Ovary (tissue), 7 donors: ENCODE measurements at regions not wholly inside any gene's neighbourhood (a gene's known extent, or its start where the extent isn't known, plus 50 kb on each side); places are given as distances from the start of the nearest gene placed in this dataset.

Source experiments
- DNase-seq, 5 donors: peaks; one replicate each; pipeline ENCODE4 v3.0.0-alpha.2; 2019 to 2020
- H3K27ac ChIP-seq, 2 donors: fragments of 200-600 bp; one replicate each; pipeline versions ENCODE4 v1.5.1 to v1.8.0; 2019 to 2022
- H3K27me3 ChIP-seq: fragments of 200-600 bp; one replicate; pipeline ENCODE4 v1.8.0; 2022
- H3K36me3 ChIP-seq: fragments of 200-600 bp; sonication (generic); one replicate; pipeline ENCODE4 v1.5.1; 2019
- H3K4me1 ChIP-seq: one replicate; pipeline ENCODE4 v1.8.1; 2013; ENCODE audit warnings: mild to moderate bottlenecking, moderate library complexity; ENCODE audit not compliant: insufficient read depth
- H3K4me3 ChIP-seq: fragments of 200-600 bp; sonication (generic); one replicate; pipeline ENCODE4 v1.5.1; 2017
- H3K9me3 ChIP-seq, 2 donors: fragments of 200-600 bp in 1 of 2; sonication (generic) in 1 of 2; one replicate each; pipeline versions ENCODE4 v1.5.1 to v1.8.1; 2013 to 2019; ENCODE audit warnings: mild to moderate bottlenecking in 1 of 2, moderate library complexity in 1 of 2
- CTCF ChIP-seq, 3 donors: fragments of 450-650 bp in 2 of 3; fragments of 200-600 bp in 1 of 3; IDR thresholded peaks; one replicate each; pipeline versions ENCODE4 v1.5.1 to v1.8.0; 2016 to 2022; ENCODE audit warnings: antibody characterized with exemption in 3 of 3, mild to moderate bottlenecking in 1 of 3
- EP300 ChIP-seq: sonication (generic); formaldehyde crosslinking; IDR thresholded peaks from one replicate; pipeline ENCODE4 v1.6.1; 2017; ENCODE audit warnings: antibody characterized with exemption
- POLR2A ChIP-seq: fragments of 450-650 bp; IDR thresholded peaks from one replicate; pipeline ENCODE4 v1.6.1; 2017; ENCODE audit warnings: antibody characterized with exemption, mild to moderate bottlenecking, moderate library complexity
- WGBS, 3 donors: extraction: QIAGEN DNeasy Blood & Tissue Kit in 1 of 3; methylation state at CpG; one replicate each; pipeline versions ENCODE4 v1.1.5 to v1.1.7; 2013 to 2017; 5-methylcytosine and 5-hydroxymethylcytosine counted together
- intact Hi-C, 4 donors: fragments of 100-400 bp; cut with DNase I; formaldehyde crosslinking; loops; one replicate each; pipeline versions ENCODE4 v1.11.0 to v1.15.1; 2022 to 2023
- donor health status: DM: no; HTN: no; CAD: no; lungs with moderate emphysema.
- donor health status: DM: no; HTN: no; CAD: no.
- donor health status: Bipolar disorder and iron deficiency.
- donor health status: DM: no; HTN: no; CAD: no.
- donor health status: DM: yes; HTN: yes; CAD: no.

- intact Hi-C loops = no loop called here
- Histone ChIP-seq H3K36me3 (no peaks in the 10 kb centered on the region), H3K4me3 (no peak overlapping the region), H3K27ac (no peak overlapping the region), H3K9me3 (no peaks in the 10 kb centered on the region), H3K27me3 (no peaks in the 10 kb centered on the region), H3K4me1 (no peaks in the 10 kb centered on the region)
- 93 to 98% (median 96%) methylated on average over 3 of the region's 3 CpGs for WGBS, 3 donors
- DNase-seq = no peak
- TF ChIP-seq CTCF (IDR thresholded peaks at IDR 0.05) = no peak
- no peak for TF ChIP-seq EP300
- no peak for TF ChIP-seq POLR2A
Measured at GRCh38 chr21:35672313-35672712, 388.0 kb downstream of the SETD4 start.

- no peaks in the 10 kb centered on the region for H3K9me3 ChIP-seq
- WGBS, 3 donors = 82 to 84% (median 83%) methylated on average over 3 of the region's 3 CpGs
- no peaks in the 10 kb centered on the region for H3K27me3 ChIP-seq
- DNase-seq = no peak
- TF ChIP-seq CTCF (IDR thresholded peaks at IDR 0.05) (no peak), POLR2A (no peak), EP300 (no peak)
- H3K4me3 ChIP-seq = no peak overlapping the region
- no peaks in the 10 kb centered on the region for H3K36me3 ChIP-seq
- H3K4me1 ChIP-seq = no peaks in the 10 kb centered on the region
- intact Hi-C loops = no loop called here
- H3K27ac ChIP-seq = no peak overlapping the region
Measured at GRCh38 chr21:35664683-35665082, 395.6 kb downstream of the SETD4 start.

GRCh38 chr21:35663856-35664606 is 396.3 kb downstream of the SETD4 start:
- intact Hi-C loops = no loop called here
- no peak for DNase-seq
- Histone ChIP-seq H3K27ac (no peak overlapping the region), H3K4me1 (no peaks in the 10 kb centered on the region), H3K27me3 (no peaks in the 10 kb centered on the region), H3K9me3 (no peaks in the 10 kb centered on the region), H3K4me3 (no peak overlapping the region), H3K36me3 (no peaks in the 10 kb centered on the region)
- WGBS, 3 donors = 70 to 77% (median 76%) methylated on average over 4 of the region's 4 CpGs
- TF ChIP-seq CTCF (IDR thresholded peaks at IDR 0.05) (no peak), EP300 (no peak), POLR2A (no peak)

GRCh38 chr21:35658242-35658641 is 402.1 kb downstream of the SETD4 start:
- H3K27ac ChIP-seq = no peak overlapping the region
- no peaks in the 10 kb centered on the region for H3K4me1 ChIP-seq
- no peak for DNase-seq
- no peaks in the 10 kb centered on the region for H3K36me3 ChIP-seq
- TF ChIP-seq POLR2A (no peak), EP300 (no peak), CTCF (IDR thresholded peaks at IDR 0.05) (no peak)
- intact Hi-C loops = no loop called here
- H3K27me3 ChIP-seq = no peaks in the 10 kb centered on the region
- WGBS, 3 donors = 33 to 37% (median 35%) methylated on average over 3 of the region's 3 CpGs
- H3K9me3 ChIP-seq = no peaks in the 10 kb centered on the region
- H3K4me3 ChIP-seq = no peak overlapping the region
